ENCODE measurements at regions not wholly inside any gene's neighbourhood (a gene's known extent, or its start where the extent isn't known, plus 50 kb on each side); places are given as distances from the start of the nearest gene placed in this dataset.

DNA sequence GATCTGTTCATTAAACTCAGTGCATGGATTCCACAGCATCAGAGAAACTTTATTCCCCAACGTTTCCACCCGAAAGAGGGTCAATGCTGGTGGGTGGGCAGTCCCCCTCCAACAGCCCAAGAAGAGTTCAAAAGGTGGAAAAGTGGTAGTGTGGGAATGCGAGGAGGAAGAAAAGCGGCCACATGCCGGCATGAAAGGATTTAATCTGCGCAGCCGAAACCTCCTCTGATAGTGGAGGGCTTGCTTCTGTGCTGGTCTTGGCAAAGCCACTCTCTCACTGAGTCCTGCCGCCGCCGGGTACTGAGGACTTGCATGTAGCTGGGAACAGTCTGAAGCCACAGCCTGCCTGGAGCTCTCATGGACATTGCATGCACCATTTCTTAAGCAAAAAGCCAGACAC lies 136.2 kb upstream of the ZNF536 start:
- ChIA-PET RAD21 (ENCODE audit: unreplicated experiment) (no interaction called here), CTCF (no interaction called here), SMC1A (ENCODE audit: uncharacterized antibody, unreplicated experiment) (no interaction called here), POLR2A (no interaction called here)
- intact Hi-C loops (cut with micrococcal nuclease; ENCODE audit: unreplicated experiment) (no loop called here), in situ Hi-C loops (cut with MboI) (no loop called here)
- Histone ChIP-seq H4K20me1 (ENCODE audit: control insufficient read depth, insufficient read depth) (no peaks in the 10 kb centered on the region), H2AFZ (ENCODE audit: control insufficient read depth, low read depth, low read length) (no peak overlapping the region), H3K9me3 (replicated peaks; ENCODE audit: control insufficient read depth, insufficient read depth, low read length) (no peaks in the 10 kb centered on the region), H3K4me2 (ENCODE audit: control insufficient read depth, insufficient read depth) (no peak overlapping the region), H3K4me3 (no peak overlapping the region), H3K4me1 (ENCODE audit: control insufficient read depth, insufficient read depth, low read length) (no peaks in the 10 kb centered on the region), H3K27me3 (replicated peaks in 1 of 2; ENCODE audit: control insufficient read depth in 2 of 2, insufficient read depth in 2 of 2, low read length in 1 of 2) (peaks cover 0 to 4% of the 10 kb centered on the region in 2 experiments; a peak in 2 of 4 replicates), H3K27ac (ENCODE audit: control insufficient read depth, insufficient read depth) (no peak overlapping the region), H3K9ac (ENCODE audit: control insufficient read depth, insufficient read depth, low read length) (no peak overlapping the region), H3K79me2 (ENCODE audit: control insufficient read depth, insufficient read depth, low read length) (no peaks in the 10 kb centered on the region), H3K36me3 (ENCODE audit: control insufficient read depth in 2 of 2, insufficient read depth in 2 of 2, low read length in 1 of 2) (no peaks in the 10 kb centered on the region)
- FAIRE-seq (no peak), ATAC-seq (no peak), DNase-seq (ENCODE audit: low read depth, low spot score) (no peak)
- WGBS (ENCODE audit: insufficient coverage, insufficient replicate concordance, low lambda C conversion rate, missing lambda C conversion rate) = 45% methylated on average over 10 of the region's 10 CpGs
- BruUV-seq (replicated peaks) = no TSS peak
- TF ChIP-seq, protein P1, sequence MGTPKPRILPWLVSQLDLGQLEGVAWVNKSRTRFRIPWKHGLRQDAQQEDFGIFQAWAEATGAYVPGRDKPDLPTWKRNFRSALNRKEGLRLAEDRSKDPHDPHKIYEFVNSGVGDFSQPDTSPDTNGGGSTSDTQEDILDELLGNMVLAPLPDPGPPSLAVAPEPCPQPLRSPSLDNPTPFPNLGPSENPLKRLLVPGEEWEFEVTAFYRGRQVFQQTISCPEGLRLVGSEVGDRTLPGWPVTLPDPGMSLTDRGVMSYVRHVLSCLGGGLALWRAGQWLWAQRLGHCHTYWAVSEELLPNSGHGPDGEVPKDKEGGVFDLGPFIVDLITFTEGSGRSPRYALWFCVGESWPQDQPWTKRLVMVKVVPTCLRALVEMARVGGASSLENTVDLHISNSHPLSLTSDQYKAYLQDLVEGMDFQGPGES (IDR thresholded peaks at IDR 0.05) = no peak

DNA sequence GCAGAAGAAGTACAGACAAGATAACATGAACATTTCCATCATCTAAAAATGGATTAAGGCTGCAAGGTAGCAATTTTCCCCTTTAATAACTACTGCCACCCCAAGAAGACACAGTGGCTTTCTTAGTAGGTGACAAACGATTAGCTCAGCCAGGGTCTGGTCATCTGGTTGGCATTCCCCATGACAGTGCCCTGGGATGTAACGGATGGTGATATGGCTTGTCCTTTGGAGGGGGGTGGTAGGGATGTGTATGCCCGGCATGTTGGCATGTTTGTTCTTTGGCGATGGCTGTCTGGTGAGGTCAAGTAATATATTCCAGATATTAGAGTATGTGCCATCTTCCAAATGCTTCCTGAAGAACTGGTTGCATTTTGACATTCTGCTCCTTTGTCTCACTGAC lies 135.6 kb upstream of the ZNF536 start:
- SMC1A ChIA-PET (ENCODE audit: uncharacterized antibody, unreplicated experiment) = no interaction called here
- Histone ChIP-seq H3K79me2 (ENCODE audit: control insufficient read depth, insufficient read depth, low read length) (no peaks in the 10 kb centered on the region), H3K27me3 (replicated peaks in 1 of 2; ENCODE audit: control insufficient read depth in 2 of 2, insufficient read depth in 2 of 2, low read length in 1 of 2) (peaks cover 0 to 4% of the 10 kb centered on the region in 2 experiments; a peak in 2 of 4 replicates), H4K20me1 (ENCODE audit: control insufficient read depth, insufficient read depth) (no peaks in the 10 kb centered on the region), H3K36me3 (ENCODE audit: control insufficient read depth in 2 of 2, insufficient read depth in 2 of 2, low read length in 1 of 2) (no peaks in the 10 kb centered on the region), H3K27ac (ENCODE audit: control insufficient read depth, insufficient read depth) (no peak overlapping the region), H3K4me2 (ENCODE audit: control insufficient read depth, insufficient read depth) (no peak overlapping the region), H3K9ac (ENCODE audit: control insufficient read depth, insufficient read depth, low read length) (no peak overlapping the region), H3K9me3 (replicated peaks; ENCODE audit: control insufficient read depth, insufficient read depth, low read length) (no peaks in the 10 kb centered on the region), H3K4me1 (ENCODE audit: control insufficient read depth, insufficient read depth, low read length) (no peaks in the 10 kb centered on the region), H2AFZ (ENCODE audit: control insufficient read depth, low read depth, low read length) (no peak overlapping the region), H3K4me3 (no peak overlapping the region)
- 21% methylated on average over 4 of the region's 4 CpGs for WGBS (ENCODE audit: insufficient coverage, insufficient replicate concordance, low lambda C conversion rate, missing lambda C conversion rate)
- CTCF ChIA-PET = no interaction called here
- no TSS peak for BruUV-seq (replicated peaks)
- RAD21 ChIA-PET (ENCODE audit: unreplicated experiment) = no interaction called here
- in situ Hi-C loops (cut with MboI) = no loop called here
- ATAC-seq (no peak), FAIRE-seq (no peak), DNase-seq (ENCODE audit: low read depth, low spot score) (no peak)
- intact Hi-C loops (cut with micrococcal nuclease; ENCODE audit: unreplicated experiment) = no loop called here
- POLR2A ChIA-PET = no interaction called here
- TF ChIP-seq BCL11A (IDR thresholded peaks at IDR 0.05; ENCODE audit: low read depth, low read length) (no peak), NFXL1 (IDR thresholded peaks at IDR 0.05; ENCODE audit: borderline replicate concordance) (no peak), MTA2 (IDR thresholded peaks at IDR 0.05; ENCODE audit: low read depth) (no peak), TAF1 (IDR thresholded peaks at IDR 0.05; ENCODE audit: borderline replicate concordance, low read depth, low read length) (no peak), CHD1 (IDR thresholded peaks at IDR 0.05; ENCODE audit: low read depth, low read length) (no peak), POLR2AphosphoS2 (IDR thresholded peaks at IDR 0.05; ENCODE audit: low read depth, low read length) (no peak), PML (IDR thresholded peaks at IDR 0.05; ENCODE audit: low read length) (no peak), SIN3A (IDR thresholded peaks at IDR 0.05; ENCODE audit: low read depth, low read length) (no peak), PAX8 (IDR thresholded peaks at IDR 0.05) (no peak), SUPT20H (IDR thresholded peaks at IDR 0.05; ENCODE audit: borderline replicate concordance, control insufficient read depth, low read depth, low read length) (no peak), STAT3 (IDR thresholded peaks at IDR 0.05; ENCODE audit: low read depth, low read length) (no peak)
- TF ChIP-seq, protein P2, sequence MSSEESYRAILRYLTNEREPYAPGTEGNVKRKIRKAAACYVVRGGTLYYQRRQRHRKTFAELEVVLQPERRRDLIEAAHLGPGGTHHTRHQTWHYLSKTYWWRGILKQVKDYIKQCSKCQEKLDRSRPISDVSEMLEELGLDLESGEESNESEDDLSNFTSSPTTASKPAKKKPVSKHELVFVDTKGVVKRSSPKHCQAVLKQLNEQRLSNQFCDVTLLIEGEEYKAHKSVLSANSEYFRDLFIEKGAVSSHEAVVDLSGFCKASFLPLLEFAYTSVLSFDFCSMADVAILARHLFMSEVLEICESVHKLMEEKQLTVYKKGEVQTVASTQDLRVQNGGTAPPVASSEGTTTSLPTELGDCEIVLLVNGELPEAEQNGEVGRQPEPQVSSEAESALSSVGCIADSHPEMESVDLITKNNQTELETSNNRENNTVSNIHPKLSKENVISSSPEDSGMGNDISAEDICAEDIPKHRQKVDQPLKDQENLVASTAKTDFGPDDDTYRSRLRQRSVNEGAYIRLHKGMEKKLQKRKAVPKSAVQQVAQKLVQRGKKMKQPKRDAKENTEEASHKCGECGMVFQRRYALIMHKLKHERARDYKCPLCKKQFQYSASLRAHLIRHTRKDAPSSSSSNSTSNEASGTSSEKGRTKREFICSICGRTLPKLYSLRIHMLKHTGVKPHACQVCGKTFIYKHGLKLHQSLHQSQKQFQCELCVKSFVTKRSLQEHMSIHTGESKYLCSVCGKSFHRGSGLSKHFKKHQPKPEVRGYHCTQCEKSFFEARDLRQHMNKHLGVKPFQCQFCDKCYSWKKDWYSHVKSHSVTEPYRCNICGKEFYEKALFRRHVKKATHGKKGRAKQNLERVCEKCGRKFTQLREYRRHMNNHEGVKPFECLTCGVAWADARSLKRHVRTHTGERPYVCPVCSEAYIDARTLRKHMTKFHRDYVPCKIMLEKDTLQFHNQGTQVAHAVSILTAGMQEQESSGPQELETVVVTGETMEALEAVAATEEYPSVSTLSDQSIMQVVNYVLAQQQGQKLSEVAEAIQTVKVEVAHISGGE (CRISPR knock-in tag; IDR thresholded peaks at IDR 0.05) = no peak
